Panc1 (cell line): ENCODE measurements at regions not wholly inside any gene's neighbourhood (a gene's known extent, or its start where the extent isn't known, plus 50 kb on each side); places are given as distances from the start of the nearest gene placed in this dataset.

Source experiments
- CTCF ChIP-seq: fragments of 450-650 bp; IDR thresholded peaks from 2 replicates; pipeline ENCODE4 v1.5.1; 2017; ENCODE audit warnings: mild to moderate bottlenecking
- POLR2AphosphoS5 ChIP-seq: IDR thresholded peaks from 2 replicates; pipeline ENCODE4 v1.6.1; 2012; ENCODE audit warnings: mild to moderate bottlenecking, low read depth, low read length, moderate library complexity
- TF ChIP-seq, protein P1 (sequence below), 2 experiments: IDR thresholded peaks; 2 replicates each; pipeline ENCODE4 v1.6.1; 2011 to 2012; ENCODE audit warnings: low read depth in 2 of 2, control low read depth in 1 of 2, low read length in 1 of 2, mild to moderate bottlenecking in 1 of 2, moderate library complexity in 1 of 2; ENCODE audit not compliant: insufficient read depth in 1 of 2

GRCh38 chr10:110368002-110368401 is 63.3 kb upstream of the SMNDC1 start:
- TF ChIP-seq CTCF: no peak
- TF ChIP-seq, protein P1, sequence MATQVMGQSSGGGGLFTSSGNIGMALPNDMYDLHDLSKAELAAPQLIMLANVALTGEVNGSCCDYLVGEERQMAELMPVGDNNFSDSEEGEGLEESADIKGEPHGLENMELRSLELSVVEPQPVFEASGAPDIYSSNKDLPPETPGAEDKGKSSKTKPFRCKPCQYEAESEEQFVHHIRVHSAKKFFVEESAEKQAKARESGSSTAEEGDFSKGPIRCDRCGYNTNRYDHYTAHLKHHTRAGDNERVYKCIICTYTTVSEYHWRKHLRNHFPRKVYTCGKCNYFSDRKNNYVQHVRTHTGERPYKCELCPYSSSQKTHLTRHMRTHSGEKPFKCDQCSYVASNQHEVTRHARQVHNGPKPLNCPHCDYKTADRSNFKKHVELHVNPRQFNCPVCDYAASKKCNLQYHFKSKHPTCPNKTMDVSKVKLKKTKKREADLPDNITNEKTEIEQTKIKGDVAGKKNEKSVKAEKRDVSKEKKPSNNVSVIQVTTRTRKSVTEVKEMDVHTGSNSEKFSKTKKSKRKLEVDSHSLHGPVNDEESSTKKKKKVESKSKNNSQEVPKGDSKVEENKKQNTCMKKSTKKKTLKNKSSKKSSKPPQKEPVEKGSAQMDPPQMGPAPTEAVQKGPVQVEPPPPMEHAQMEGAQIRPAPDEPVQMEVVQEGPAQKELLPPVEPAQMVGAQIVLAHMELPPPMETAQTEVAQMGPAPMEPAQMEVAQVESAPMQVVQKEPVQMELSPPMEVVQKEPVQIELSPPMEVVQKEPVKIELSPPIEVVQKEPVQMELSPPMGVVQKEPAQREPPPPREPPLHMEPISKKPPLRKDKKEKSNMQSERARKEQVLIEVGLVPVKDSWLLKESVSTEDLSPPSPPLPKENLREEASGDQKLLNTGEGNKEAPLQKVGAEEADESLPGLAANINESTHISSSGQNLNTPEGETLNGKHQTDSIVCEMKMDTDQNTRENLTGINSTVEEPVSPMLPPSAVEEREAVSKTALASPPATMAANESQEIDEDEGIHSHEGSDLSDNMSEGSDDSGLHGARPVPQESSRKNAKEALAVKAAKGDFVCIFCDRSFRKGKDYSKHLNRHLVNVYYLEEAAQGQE (IDR thresholded peaks at IDR 0.05; ENCODE audit: insufficient read depth in 1 of 2, low read depth in 2 of 2, low read length in 1 of 2): no peak
- no peak for TF ChIP-seq POLR2AphosphoS5
